ENCODE measurements at regions not wholly inside any gene's neighbourhood (a gene's known extent, or its start where the extent isn't known, plus 50 kb on each side); places are given as distances from the start of the nearest gene placed in this dataset.

DNA sequence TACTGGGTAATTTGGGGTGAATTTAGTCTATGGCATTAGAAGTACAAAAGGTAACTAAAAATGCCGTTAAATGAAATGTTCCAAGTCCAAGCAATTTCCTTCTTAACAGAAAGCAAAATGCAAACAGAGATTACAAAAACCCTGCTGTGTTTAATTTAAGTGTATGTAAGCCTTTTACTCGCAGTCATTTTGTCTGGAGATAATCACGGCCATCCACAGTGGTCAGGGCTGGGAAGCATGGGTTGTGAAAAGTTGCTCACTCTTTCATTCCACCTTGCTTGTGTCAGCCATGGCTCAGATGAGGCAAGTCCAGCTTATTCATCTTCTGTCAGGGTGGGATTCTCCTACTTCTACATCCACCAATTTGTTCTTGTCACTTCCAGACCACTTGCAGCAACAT, 983.6 kb upstream of the ZEB2 start:
- H3K4me3 ChIP-seq (ENCODE audit: low read length), result no peak overlapping the region
- TF ChIP-seq, protein P1, sequence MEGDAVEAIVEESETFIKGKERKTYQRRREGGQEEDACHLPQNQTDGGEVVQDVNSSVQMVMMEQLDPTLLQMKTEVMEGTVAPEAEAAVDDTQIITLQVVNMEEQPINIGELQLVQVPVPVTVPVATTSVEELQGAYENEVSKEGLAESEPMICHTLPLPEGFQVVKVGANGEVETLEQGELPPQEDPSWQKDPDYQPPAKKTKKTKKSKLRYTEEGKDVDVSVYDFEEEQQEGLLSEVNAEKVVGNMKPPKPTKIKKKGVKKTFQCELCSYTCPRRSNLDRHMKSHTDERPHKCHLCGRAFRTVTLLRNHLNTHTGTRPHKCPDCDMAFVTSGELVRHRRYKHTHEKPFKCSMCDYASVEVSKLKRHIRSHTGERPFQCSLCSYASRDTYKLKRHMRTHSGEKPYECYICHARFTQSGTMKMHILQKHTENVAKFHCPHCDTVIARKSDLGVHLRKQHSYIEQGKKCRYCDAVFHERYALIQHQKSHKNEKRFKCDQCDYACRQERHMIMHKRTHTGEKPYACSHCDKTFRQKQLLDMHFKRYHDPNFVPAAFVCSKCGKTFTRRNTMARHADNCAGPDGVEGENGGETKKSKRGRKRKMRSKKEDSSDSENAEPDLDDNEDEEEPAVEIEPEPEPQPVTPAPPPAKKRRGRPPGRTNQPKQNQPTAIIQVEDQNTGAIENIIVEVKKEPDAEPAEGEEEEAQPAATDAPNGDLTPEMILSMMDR (conservative IDR thresholded peaks at IDR 0.05; ENCODE audit: low read depth, low read length), result no peak
- no peak for DNase-seq (ENCODE audit: low read depth)

DNA sequence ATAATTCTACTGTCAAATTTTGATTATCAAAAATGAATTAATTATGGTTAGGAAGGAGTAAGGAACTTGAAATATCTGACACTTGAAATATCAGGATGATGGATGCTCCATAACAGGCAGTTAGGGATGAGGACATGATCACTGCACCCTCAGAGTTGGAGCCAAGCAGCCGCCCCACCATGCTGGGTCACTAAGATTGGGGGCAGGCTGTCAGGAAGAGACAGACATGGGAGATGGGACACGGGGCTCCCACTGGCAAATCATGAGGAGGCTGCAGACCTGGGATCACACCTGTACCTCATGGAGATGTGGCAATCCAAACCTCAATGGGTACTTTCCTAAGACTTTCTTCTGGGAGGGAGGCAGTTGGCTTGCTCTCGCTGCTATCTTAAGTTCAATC, 982.0 kb upstream of the ZEB2 start:
- no peak for DNase-seq (ENCODE audit: low read depth)
- TF ChIP-seq, protein P1 (conservative IDR thresholded peaks at IDR 0.05; ENCODE audit: low read depth, low read length), result no peak

DNA sequence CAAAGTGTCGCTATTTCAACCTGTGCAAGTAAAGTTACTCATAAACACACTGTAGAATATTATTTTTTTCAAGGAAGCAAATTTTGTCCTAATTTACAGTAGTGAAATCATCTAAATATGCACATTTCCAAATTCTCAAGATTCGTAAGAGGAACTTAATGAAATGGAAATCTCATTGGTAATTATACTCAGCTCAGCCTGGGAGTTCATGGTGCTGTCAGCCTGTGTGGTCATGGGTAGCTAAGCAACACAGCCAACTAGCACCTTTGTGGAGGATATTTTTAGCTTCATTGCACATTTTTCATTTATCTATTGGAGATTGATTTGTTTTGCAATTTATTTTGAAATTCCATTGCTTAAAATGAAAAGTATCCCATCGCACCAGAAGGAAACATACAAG, 975.7 kb upstream of the ZEB2 start:
- no peak for DNase-seq (ENCODE audit: low read depth)
- TF ChIP-seq, protein P1 (conservative IDR thresholded peaks at IDR 0.05; ENCODE audit: low read depth, low read length), result no peak
- no peak overlapping the region for H3K4me3 ChIP-seq (ENCODE audit: low read length)

More for the DNA sequence above, 982.0 kb upstream of the ZEB2 start:
- no peak overlapping the region for H3K4me3 ChIP-seq (ENCODE audit: low read length)

DNA sequence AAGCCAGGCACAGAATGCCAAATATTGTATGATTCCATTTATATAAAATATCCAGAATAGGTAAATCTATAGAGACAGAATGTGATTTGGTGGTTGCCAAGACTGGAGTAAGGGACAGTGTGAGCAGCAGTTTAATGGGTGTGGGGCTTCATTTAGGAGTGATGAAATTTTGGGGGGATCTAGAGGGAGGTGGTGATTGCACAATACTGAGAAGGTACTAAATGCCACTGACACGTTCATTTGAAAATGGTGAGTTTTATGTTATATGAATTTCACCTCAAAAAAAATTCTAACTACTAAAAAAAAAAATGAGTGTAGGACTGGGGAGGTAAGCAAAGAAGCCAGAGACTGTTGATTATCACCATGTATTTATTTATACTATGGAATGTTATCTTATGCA, 974.5 kb upstream of the ZEB2 start:
- no peak for DNase-seq (ENCODE audit: low read depth)
- TF ChIP-seq, protein P1 (conservative IDR thresholded peaks at IDR 0.05; ENCODE audit: low read depth, low read length), result no peak
- H3K4me3 ChIP-seq (ENCODE audit: low read length), result no peak overlapping the region

DNA sequence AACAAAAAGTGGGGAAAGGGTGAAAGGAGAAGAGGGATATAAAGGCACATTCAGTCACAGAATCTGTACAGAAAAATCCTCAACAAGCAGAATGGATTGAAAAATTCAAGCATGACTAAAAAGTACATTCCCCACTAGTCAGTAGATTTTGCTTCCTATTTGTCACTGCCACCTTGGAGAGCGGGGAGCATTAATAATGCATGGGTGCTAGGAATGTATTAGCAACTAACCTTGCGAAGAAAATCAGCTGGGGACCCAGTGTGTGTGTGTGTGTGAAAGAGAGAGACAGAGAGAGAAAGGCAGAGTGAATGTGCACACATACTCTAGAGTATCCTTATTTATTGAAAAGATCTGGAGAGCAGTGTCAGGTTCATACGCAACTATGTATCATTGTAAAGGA, 968.7 kb upstream of the ZEB2 start:
- TF ChIP-seq, protein P1 (conservative IDR thresholded peaks at IDR 0.05; ENCODE audit: low read depth, low read length), result no peak
- H3K4me3 ChIP-seq (ENCODE audit: low read length), result no peak overlapping the region
- no peak for DNase-seq (ENCODE audit: low read depth)

DNA sequence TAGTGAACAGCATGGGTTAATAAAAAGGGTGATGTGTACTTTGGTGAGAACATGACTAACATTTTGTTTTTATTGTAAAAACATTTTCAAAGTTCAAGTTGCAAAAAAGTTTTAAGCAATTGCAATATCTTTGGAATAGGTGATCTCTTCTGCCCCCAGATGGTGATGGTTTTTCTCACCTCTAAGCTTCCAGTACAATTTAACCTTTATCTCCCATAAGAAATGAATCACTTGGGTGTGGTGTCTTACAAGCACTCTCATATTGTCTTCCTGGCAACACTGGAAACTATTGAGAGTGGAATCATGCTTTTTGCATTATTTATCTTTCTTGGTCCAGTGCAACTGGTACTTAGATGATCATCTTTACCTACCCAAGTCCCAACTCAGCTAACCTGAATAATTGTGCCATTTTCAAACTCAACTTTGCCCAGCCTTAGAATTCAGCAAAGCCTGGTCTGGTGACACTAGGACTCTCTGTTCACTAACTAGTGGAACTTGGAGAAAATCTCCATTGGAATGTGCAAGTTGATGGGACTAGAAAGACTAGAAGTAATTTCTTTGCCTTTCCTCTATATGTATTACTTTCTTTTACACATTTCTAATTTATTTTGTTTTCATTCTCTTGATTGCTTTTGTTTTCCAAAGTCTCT, 964.7 kb upstream of the ZEB2 start:
- H3K4me3 ChIP-seq (ENCODE audit: low read length), result no peak overlapping the region
- TF ChIP-seq, protein P1 (conservative IDR thresholded peaks at IDR 0.05; ENCODE audit: low read depth, low read length), result peak; percentile 32
- DNase-seq (ENCODE audit: low read depth), result no peak

DNA sequence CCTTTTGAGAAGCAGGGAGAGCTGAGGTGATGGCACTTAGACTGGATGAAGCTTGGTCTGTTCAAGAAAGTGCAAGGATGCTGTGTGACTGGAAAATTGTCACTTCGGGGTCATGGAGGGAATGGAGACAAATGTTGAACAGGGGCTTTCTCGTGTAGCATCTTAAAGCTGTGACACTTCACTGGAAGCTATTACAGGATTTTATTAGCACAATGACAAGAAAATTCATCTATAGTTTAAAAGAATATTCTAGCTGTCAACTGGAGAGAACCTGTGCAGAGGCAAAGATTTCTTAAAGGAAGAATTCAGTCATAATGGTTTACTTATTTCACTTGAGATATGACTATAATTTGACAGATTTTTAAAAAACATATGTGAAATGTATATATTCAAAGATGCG, 963.9 kb upstream of the ZEB2 start:
- no peak for DNase-seq (ENCODE audit: low read depth)
- TF ChIP-seq, protein P1 (conservative IDR thresholded peaks at IDR 0.05; ENCODE audit: low read depth, low read length), result no peak

More for the DNA sequence above, 963.9 kb upstream of the ZEB2 start:
- no peak overlapping the region for H3K4me3 ChIP-seq (ENCODE audit: low read length)
